AG04449 (cell line): ENCODE measurements at regions not wholly inside any gene's neighbourhood (a gene's known extent, or its start where the extent isn't known, plus 50 kb on each side); places are given as distances from the start of the nearest gene placed in this dataset.

ENCODE experiments used
- CTCF ChIA-PET: fragments of 350-600 bp; formaldehyde crosslinking; extraction: SDS; loops from one replicate; lab custom pipeline; 2021; ENCODE audit warnings: antibody characterized with exemption; lab: Yijun Ruan, JAX
- POLR2A ChIA-PET: fragments of 400-600, 350-600 bp; formaldehyde crosslinking; extraction: SDS; loops from one replicate; lab custom pipeline; 2020; ENCODE audit warnings: antibody characterized with exemption, inconsistent platforms; lab: Yijun Ruan, JAX
- DNase-seq: peaks from one replicate; pipeline ENCODE4 v3.0.0-alpha.2; 2010; ENCODE audit warnings: low read depth, low spot score
- H3K4me3 ChIP-seq: 2 replicates; pipeline ENCODE4 v1.5.1; 2011; ENCODE audit warnings: low read depth, mild to moderate bottlenecking, control low read depth, low read length
- TF ChIP-seq, protein P1 (sequence below): IDR thresholded peaks from one replicate; pipeline ENCODE4 v1.5.1; 2011; ENCODE audit warnings: mild to moderate bottlenecking, moderate library complexity, low read length, control low read depth, inconsistent platforms; ENCODE audit not compliant: insufficient read depth; ENCODE audit errors: missing control alignments

DNA sequence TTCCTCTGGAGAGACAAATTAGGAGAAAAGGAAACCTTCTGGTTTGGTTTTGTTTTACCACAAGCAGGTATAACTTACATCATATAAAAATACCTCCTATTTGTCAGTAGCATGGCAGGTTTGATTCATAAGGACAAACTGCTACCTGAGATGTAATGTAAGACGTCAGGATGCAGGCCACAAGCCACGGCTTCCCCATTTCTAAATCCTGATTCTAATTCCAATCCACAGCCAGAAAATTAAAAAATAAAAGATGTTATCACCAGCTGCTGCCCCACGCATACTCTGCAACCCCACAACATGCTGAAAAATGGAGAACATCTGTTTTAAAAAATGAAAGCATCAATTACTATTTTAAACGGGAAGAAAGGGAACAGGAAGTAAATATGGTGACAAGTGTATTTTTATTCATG lies 197.6 kb downstream of the BCL11A start:
- no peak for DNase-seq
- no peak overlapping the region for H3K4me3 ChIP-seq
- CTCF ChIA-PET = interaction anchor here (1.4 kb wide), 1 partner anchor 8 kb away, joined by 3 read pairs; no protein-coding TSS in a partner anchor
- POLR2A ChIA-PET = no interaction called here
- TF ChIP-seq, protein P1, sequence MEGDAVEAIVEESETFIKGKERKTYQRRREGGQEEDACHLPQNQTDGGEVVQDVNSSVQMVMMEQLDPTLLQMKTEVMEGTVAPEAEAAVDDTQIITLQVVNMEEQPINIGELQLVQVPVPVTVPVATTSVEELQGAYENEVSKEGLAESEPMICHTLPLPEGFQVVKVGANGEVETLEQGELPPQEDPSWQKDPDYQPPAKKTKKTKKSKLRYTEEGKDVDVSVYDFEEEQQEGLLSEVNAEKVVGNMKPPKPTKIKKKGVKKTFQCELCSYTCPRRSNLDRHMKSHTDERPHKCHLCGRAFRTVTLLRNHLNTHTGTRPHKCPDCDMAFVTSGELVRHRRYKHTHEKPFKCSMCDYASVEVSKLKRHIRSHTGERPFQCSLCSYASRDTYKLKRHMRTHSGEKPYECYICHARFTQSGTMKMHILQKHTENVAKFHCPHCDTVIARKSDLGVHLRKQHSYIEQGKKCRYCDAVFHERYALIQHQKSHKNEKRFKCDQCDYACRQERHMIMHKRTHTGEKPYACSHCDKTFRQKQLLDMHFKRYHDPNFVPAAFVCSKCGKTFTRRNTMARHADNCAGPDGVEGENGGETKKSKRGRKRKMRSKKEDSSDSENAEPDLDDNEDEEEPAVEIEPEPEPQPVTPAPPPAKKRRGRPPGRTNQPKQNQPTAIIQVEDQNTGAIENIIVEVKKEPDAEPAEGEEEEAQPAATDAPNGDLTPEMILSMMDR = no peak

DNA sequence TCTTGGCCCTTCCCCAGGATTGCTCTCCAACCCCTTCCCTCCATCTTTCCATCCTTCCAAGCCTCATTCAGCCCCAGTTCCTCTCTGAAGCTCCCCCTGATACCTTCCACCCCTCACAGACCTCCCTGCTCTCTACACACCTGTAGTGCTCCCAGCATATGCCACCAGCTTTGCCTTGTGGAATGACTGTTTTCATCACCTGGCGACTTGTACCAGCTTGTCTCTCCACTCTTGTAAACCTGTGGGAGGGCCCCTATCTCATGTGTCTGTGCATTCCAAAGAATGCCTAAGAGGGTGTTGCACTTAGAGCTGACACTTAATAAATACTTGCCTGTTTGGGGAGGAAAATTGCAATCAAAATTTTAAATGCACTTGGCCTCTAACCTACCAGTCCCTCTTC lies 198.7 kb downstream of the BCL11A start:
- no peak for DNase-seq
- ChIA-PET CTCF (interaction anchor here (0.8 to 1.4 kb wide), 2 partner anchors 9 to 195 kb away, joined by 3 read pairs; no protein-coding TSS in a partner anchor), POLR2A (no interaction called here)
- H3K4me3 ChIP-seq = no peak overlapping the region
- TF ChIP-seq, protein P1 = no peak

DNA sequence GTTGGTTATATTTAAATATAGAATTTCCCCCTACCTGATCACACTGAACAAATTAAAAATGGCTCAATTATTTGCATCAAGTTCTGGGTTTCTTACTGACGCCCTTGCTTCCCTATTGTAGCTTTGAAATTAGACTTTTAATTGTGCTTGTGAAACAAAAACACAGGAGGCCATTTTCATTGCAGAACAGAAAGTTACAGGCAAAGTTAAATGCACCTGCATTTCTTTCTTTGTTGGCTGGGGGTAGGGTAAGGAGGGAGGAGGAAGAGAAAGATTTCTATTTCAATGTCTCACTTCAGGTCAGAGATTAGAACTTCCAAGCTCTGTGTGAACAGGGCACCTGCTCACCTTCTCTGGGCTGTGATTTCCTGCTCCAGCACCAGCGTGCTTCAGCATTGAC lies 199.6 kb downstream of the BCL11A start:
- ChIA-PET POLR2A (no interaction called here), CTCF (no interaction called here)
- H3K4me3 ChIP-seq = no peak overlapping the region
- TF ChIP-seq, protein P1 = no peak
- DNase-seq = no peak

DNA sequence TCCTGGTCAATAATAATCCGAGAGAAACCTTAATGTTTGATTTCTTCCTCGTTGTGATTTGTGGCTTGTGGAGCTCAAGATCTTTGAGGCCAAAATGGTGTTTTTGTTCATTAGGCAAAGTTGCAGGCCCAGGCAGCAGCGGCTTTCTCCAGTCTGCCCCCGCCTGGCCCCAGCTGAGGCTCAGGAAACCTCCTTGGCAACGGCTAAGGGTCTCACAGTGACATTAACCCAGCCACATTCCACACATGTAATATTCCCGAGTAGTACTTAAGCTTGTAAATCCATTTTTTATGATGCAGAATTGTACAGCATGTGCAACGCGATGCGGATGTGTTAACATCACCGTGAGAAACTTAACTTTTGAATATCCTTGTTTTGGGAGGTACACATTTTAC lies 200.1 kb downstream of the BCL11A start:
- CTCF ChIA-PET = no interaction called here
- TF ChIP-seq, protein P1 = no peak
- POLR2A ChIA-PET = no interaction called here
- no peak for DNase-seq
- no peak overlapping the region for H3K4me3 ChIP-seq

DNA sequence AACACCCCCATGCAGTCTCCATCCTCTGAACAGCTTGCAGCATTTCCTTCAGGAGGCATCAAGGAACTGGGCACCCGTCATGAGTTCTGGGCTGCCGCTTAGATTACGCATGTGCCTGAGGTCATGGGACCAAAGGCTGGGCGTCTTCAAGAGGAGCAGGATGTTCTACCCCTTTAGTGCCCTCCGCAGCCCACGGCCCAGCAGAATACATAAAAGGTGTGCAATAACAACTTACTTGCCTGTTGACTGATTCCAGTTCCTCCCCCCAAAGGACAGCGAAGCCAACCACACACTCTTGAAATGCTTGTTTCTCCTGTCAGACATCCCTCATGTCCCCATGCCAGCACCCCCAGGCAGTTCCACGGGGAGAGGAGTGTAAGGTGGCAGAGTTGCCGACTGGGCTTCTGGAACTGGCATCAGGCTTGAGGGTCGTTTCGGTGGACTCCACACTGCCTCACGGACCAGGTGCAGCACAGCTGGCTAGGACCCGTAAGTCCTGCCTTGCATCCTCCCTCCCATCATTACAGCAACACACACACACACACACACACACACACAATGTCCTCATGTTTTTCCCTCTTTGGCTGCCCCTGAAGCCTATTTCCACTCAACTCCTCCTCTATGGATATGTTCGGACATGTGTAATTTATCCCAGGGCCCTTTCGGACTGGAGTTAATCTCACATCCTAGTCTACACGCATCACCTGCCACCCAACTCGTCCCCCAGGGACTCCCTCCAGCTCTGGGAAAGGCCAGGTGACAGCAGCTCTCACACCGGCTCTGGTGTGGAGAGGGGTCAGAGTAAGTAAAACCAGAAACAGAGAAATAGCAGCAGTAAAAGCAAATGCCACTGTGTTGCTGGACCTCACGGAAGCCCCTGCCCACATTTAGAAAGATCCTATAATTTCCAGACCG lies 200.7 kb downstream of the BCL11A start:
- ChIA-PET CTCF (no interaction called here), POLR2A (no interaction called here)
- DNase-seq = no peak
- TF ChIP-seq, protein P1 = no peak
- no peak overlapping the region for H3K4me3 ChIP-seq

DNA sequence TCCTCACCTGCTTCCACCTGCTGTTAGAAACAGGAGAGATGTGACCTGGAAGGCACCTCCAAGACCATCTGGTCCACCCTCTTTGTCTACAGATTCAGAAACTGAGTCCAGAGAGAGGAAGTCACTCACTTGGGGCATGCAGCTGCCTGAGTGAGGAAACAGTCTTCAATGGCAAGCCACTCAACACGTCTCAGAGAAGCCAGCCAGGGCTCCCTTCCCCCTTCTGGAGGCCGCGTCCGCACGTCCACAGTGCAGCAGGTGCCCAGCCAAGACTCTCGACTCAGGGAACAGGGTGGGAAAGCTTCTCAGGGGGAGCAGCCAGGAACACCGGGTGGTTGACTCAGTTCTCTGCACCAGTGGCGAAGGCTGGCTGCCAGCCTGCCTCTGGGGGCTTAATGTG lies 201.7 kb downstream of the BCL11A start:
- TF ChIP-seq, protein P1 = no peak
- no peak for DNase-seq
- CTCF ChIA-PET = no interaction called here
- POLR2A ChIA-PET = no interaction called here
- no peak overlapping the region for H3K4me3 ChIP-seq
